ENCODE measurements at regions not wholly inside any gene's neighbourhood (a gene's known extent, or its start where the extent isn't known, plus 50 kb on each side); places are given as distances from the start of the nearest gene placed in this dataset.
"Not testable (repeated sequence)": the region's sequence is repeated elsewhere in the genome, so short reads cannot be mapped to it uniquely, and the experiment has no call there.

- TF ChIP-seq, protein P1, sequence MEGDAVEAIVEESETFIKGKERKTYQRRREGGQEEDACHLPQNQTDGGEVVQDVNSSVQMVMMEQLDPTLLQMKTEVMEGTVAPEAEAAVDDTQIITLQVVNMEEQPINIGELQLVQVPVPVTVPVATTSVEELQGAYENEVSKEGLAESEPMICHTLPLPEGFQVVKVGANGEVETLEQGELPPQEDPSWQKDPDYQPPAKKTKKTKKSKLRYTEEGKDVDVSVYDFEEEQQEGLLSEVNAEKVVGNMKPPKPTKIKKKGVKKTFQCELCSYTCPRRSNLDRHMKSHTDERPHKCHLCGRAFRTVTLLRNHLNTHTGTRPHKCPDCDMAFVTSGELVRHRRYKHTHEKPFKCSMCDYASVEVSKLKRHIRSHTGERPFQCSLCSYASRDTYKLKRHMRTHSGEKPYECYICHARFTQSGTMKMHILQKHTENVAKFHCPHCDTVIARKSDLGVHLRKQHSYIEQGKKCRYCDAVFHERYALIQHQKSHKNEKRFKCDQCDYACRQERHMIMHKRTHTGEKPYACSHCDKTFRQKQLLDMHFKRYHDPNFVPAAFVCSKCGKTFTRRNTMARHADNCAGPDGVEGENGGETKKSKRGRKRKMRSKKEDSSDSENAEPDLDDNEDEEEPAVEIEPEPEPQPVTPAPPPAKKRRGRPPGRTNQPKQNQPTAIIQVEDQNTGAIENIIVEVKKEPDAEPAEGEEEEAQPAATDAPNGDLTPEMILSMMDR (conservative IDR thresholded peaks at IDR 0.05), result no peak
- Histone ChIP-seq H3K36me3 (ENCODE audit: control insufficient read depth, insufficient read depth, low read length) (no peaks in the 10 kb centered on the region), H3K4me3 (ENCODE audit: low read length) (peak overlapping the region; percentile 14), H3K9ac (ENCODE audit: extremely low read depth, low read length, poor library complexity, severe bottlenecking) (no peak overlapping the region), H3K27me3 (ENCODE audit: control insufficient read depth, insufficient read depth, low read length, poor library complexity, severe bottlenecking) (peaks cover 9% of the 10 kb centered on the region), H3K27ac (ENCODE audit: low read depth, low read length) (no peak overlapping the region), H3K4me1 (ENCODE audit: control insufficient read depth, insufficient read depth, low read length) (peaks cover 15% of the 10 kb centered on the region), H3K9me3 (ENCODE audit: control insufficient read depth, low read length) (no peaks in the 10 kb centered on the region)
- 82 to 90% methylated on average over 3 of the region's 6 CpGs for WGBS, 2 experiments (ENCODE audit: insufficient coverage in 1 of 2, insufficient read length in 1 of 2)
- Mint-ChIP-seq H3K27me3 (ENCODE audit: insufficient read depth) (peaks cover 3% of the 10 kb centered on the region), H3K4me1 (peaks cover 16% of the 10 kb centered on the region), H3K36me3 (ENCODE audit: low read depth) (no peaks in the 10 kb centered on the region), H3K4me3 (no peak overlapping the region), H3K27ac (no peak overlapping the region), H3K9me3 (peaks cover 8% of the 10 kb centered on the region)
- DNase-seq, result no peak
Measured at GRCh38 chr3:191019855-191020254, 157.4 kb upstream of the GMNC start.

DNA sequence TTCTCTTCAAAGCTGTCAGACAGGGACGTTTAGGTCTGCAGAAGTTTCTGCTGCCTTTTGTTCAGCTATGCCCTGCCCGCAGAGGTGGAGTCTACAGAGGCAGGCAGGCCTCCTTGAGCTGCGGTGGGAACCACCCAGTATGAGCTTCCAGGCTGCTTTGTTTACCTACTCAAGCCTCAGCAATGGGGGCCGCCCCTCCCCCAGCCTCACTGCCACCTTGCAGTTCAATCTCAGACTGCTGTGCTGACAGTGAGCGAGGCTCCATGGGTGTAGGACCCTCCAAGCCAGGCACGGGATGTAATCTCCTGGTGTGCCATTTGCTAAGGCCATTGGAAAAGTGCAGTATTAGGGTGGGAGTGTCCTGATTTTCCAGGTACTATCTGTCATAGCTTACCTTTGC, 153.5 kb upstream of the GMNC start:
- H3K27me3 ChIP-seq (ENCODE audit: control insufficient read depth, insufficient read depth, low read length, poor library complexity, severe bottlenecking); H3K27ac ChIP-seq (ENCODE audit: low read depth, low read length); H3K36me3 Mint-ChIP-seq (ENCODE audit: low read depth); H3K9ac ChIP-seq (ENCODE audit: extremely low read depth, low read length, poor library complexity, severe bottlenecking); DNase-seq; H3K4me1 ChIP-seq (ENCODE audit: control insufficient read depth, insufficient read depth, low read length); H3K4me3 ChIP-seq (ENCODE audit: low read length); H3K4me1 Mint-ChIP-seq; H3K27ac Mint-ChIP-seq; H3K36me3 ChIP-seq (ENCODE audit: control insufficient read depth, insufficient read depth, low read length); H3K4me3 Mint-ChIP-seq; H3K9me3 ChIP-seq (ENCODE audit: control insufficient read depth, low read length); H3K27me3 Mint-ChIP-seq (ENCODE audit: insufficient read depth): not testable (repeated sequence)
- H3K9me3 Mint-ChIP-seq, result peaks cover 17% of the 10 kb centered on the region
- 88 to 100% methylated on average over 1 to 6 of the region's 6 CpGs for WGBS, 2 experiments (ENCODE audit: insufficient coverage in 1 of 2, insufficient read length in 1 of 2)

GRCh38 chr3:191008074-191008473, 145.6 kb upstream of the GMNC start:
- Histone ChIP-seq H3K36me3 (ENCODE audit: control insufficient read depth, insufficient read depth, low read length) (no peaks in the 10 kb centered on the region), H3K9me3 (ENCODE audit: control insufficient read depth, low read length) (no peaks in the 10 kb centered on the region), H3K9ac (ENCODE audit: extremely low read depth, low read length, poor library complexity, severe bottlenecking) (no peak overlapping the region), H3K27me3 (ENCODE audit: control insufficient read depth, insufficient read depth, low read length, poor library complexity, severe bottlenecking) (no peaks in the 10 kb centered on the region), H3K27ac (ENCODE audit: low read depth, low read length) (no peak overlapping the region), H3K4me1 (ENCODE audit: control insufficient read depth, insufficient read depth, low read length) (no peaks in the 10 kb centered on the region), H3K4me3 (ENCODE audit: low read length) (no peak overlapping the region)
- Mint-ChIP-seq H3K27me3 (ENCODE audit: insufficient read depth) (no peaks in the 10 kb centered on the region), H3K36me3 (ENCODE audit: low read depth) (no peaks in the 10 kb centered on the region), H3K9me3 (peaks cover 13% of the 10 kb centered on the region), H3K4me1 (peaks cover 9% of the 10 kb centered on the region), H3K27ac (no peak overlapping the region), H3K4me3 (no peak overlapping the region)
- TF ChIP-seq, protein P1 (conservative IDR thresholded peaks at IDR 0.05), result no peak
- no peak for DNase-seq
- WGBS, 2 experiments (ENCODE audit: insufficient coverage in 1 of 2, insufficient read length in 1 of 2), result no CpG with 5 or more reads among the region's 1 CpG

- Histone ChIP-seq H3K9me3 (ENCODE audit: control insufficient read depth, low read length) (no peaks in the 10 kb centered on the region), H3K9ac (ENCODE audit: extremely low read depth, low read length, poor library complexity, severe bottlenecking) (no peak overlapping the region), H3K4me1 (ENCODE audit: control insufficient read depth, insufficient read depth, low read length) (no peaks in the 10 kb centered on the region), H3K27me3 (ENCODE audit: control insufficient read depth, insufficient read depth, low read length, poor library complexity, severe bottlenecking) (no peaks in the 10 kb centered on the region), H3K4me3 (ENCODE audit: low read length) (no peak overlapping the region), H3K27ac (ENCODE audit: low read depth, low read length) (no peak overlapping the region), H3K36me3 (ENCODE audit: control insufficient read depth, insufficient read depth, low read length) (no peaks in the 10 kb centered on the region)
- DNase-seq, result peak; percentile 72
- H3K4me1 Mint-ChIP-seq, result peaks cover 9% of the 10 kb centered on the region
- no peaks in the 10 kb centered on the region for H3K36me3 Mint-ChIP-seq (ENCODE audit: low read depth)
- no peak overlapping the region for H3K27ac Mint-ChIP-seq
- peaks cover 3% of the 10 kb centered on the region for H3K9me3 Mint-ChIP-seq
- WGBS, 2 experiments (ENCODE audit: insufficient coverage in 1 of 2, insufficient read length in 1 of 2), result 66 to 86% methylated on average over 2 to 3 of the region's 3 CpGs
- TF ChIP-seq, protein P1 (conservative IDR thresholded peaks at IDR 0.05), result no peak
- H3K27me3 Mint-ChIP-seq (ENCODE audit: insufficient read depth), result no peaks in the 10 kb centered on the region
- H3K4me3 Mint-ChIP-seq, result no peak overlapping the region
Measured at GRCh38 chr3:191005790-191006189, 143.3 kb upstream of the GMNC start.

All from endodermal cell (in vitro differentiated cells).